SIG-M5 treated with dmso at 0.1 percent for 504 hours (cell line): ENCODE measurements at regions not wholly inside any gene's neighbourhood (a gene's known extent, or its start where the extent isn't known, plus 50 kb on each side); places are given as distances from the start of the nearest gene placed in this dataset.
"Not testable (repeated sequence)": the region's sequence is repeated elsewhere in the genome, so short reads cannot be mapped to it uniquely, and the experiment has no call there.

ENCODE experiments used
- DNase-seq: peaks from one replicate; lab custom pipeline; 2025; ENCODE audit not compliant: unreplicated experiment; lab: John Stamatoyannopoulos, UW

- DNase-seq = no peak
These were observed 88.2 kb downstream of the KLHL28 start for GRCh38 chr14:44873536-44873935.

DNA sequence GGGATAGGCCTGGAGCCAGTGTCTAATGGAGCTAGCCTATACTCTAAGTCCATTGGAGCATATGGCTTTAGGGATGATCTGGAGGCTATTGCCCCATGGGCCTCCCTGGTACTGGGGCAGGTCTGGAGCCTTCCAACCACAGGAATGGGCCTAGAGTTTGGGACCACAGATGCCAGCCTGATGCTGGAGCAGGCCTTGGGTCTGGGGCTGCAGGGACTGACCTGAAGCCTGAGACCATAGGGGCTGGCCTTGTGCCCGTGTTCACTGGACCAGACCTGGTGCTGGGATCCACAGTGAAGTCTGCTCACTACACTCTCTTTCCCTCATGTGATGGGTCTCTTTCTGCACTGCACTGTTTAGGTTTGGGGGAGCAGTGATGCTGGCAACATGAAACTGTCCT lies 95.0 kb downstream of the KLHL28 start:
- no peak for DNase-seq

GRCh38 chr14:44866322-44866721 lies 95.4 kb downstream of the KLHL28 start:
- DNase-seq = no peak

- no peak for DNase-seq
These were observed 98.5 kb downstream of the KLHL28 start for GRCh38 chr14:44863271-44863670.

DNA sequence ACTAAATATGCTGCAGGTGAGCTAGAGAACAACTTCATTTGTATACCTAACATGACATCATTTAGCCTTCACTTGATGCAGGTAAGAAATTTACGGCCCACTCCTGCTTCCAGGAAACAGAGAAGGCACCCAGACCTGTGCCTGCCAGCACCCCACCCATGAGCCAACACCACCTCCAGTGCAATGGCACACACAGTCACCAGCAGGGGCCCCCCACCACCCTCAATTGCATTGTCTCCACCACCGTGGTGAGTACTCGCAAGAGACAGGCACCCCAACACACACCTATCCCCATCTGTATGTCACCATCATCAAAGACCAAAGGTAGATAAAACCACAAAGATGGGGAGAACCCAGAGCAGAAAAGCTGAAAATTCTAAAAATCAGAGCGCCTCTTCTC lies 107.6 kb downstream of the KLHL28 start:
- no peak for DNase-seq

DNA sequence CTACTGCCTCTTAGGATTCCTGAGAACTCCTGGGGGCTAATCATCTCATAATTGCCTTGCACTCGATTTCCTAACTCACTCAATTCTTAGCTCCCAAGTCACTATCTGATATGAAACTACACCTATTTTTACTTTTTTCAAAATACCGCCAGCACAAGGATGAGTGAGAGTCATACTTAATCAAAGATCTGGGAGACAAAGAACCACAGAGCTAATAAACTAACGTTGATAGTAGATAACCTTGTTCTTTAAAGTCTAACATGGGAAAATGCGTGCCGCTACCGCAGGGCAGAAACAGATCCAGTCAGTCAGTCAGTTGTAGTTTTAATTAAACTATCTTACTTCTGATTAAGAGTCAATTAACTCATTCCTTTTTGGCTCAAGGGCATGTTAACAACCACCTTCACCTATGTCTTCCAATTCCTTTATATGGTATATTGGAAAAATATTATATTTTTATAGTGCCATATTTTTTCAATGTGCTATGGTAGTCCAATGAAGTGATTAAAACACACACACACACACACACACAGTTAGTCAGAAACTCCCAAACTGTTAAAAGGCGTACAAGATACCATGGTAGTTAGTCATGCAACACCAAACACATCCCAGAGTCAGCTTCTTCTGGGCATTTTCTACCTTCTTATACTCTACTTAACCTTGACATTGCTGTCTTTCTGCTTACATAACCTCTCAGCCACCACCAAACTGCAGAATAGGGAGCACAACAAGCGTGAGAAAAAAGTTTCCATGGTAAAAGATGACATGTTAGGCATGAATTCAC lies 114.0 kb downstream of the KLHL28 start:
- no peak for DNase-seq

DNA sequence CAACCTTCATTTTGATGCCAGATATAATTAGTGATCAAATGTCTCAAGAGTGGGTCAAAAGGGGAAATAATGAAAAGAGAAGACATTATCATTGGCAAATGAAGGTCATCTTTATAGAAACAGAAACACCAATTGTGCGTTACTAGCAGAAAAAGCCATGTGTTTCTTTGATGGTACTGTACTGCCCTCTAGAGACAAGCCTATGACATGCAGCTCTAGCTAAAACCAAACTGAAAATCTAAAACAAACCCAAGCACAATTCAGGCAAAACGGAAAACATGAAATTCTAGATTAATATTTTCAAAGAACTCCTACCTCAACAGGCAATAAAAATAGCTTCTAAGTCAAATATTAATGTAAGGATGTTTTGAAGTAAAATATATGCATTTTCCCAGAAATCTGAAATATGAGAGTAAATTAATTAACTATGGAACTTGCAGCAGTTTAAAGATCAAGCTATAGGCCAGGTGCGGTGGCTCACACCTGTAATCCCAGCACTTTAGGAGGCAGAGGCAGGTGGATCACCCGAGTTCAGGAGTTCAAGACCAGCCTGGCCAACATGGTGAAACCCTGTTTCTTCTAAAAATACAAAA lies 115.4 kb downstream of the KLHL28 start:
- DNase-seq = peak; percentile 59

GRCh38 chr14:44835928-44836327 lies 125.8 kb downstream of the KLHL28 start:
- not testable (repeated sequence) for DNase-seq

DNA sequence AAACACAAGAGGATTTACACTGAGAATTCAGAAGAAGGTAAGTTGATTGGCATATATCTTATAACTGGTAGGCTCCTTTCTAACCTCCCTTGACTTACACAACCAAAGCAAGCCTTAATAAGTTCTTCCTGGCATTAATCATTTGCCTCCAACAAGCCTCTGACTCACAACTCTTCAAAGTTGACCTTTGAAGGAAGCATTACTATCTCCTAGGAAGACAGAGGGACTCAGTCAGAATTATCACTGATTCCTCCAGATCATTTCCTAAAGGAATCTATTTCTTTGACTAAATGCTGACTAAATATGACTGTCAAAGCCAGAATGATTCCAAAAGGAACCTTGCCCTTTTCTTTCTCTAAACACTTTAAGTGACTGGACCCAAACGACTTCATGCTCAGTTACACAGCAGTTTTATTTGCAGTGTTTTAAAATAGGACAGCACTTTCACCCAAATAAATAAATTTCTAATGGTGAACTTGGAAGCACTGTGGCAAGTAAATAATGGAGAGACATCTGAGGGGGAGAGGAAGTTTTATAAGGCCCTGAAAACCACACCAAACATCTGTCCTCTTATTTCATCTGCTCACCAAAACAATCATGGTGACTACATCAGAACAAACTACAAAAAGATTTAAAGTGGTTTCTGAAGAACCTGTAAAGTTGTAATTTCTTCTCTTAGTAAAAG lies 128.2 kb downstream of the KLHL28 start:
- no peak for DNase-seq

GRCh38 chr14:44830371-44830770 lies 131.4 kb downstream of the KLHL28 start:
- DNase-seq = no peak

- DNase-seq = no peak
These were observed 132.7 kb downstream of the KLHL28 start for GRCh38 chr14:44829021-44829420.

- DNase-seq = no peak
These were observed 133.7 kb downstream of the KLHL28 start for GRCh38 chr14:44828023-44828422.

- no peak for DNase-seq
These were observed 141.3 kb downstream of the KLHL28 start for GRCh38 chr14:44820230-44820964.

- no peak for DNase-seq
These were observed 147.6 kb downstream of the KLHL28 start for GRCh38 chr14:44814196-44814595.

DNA sequence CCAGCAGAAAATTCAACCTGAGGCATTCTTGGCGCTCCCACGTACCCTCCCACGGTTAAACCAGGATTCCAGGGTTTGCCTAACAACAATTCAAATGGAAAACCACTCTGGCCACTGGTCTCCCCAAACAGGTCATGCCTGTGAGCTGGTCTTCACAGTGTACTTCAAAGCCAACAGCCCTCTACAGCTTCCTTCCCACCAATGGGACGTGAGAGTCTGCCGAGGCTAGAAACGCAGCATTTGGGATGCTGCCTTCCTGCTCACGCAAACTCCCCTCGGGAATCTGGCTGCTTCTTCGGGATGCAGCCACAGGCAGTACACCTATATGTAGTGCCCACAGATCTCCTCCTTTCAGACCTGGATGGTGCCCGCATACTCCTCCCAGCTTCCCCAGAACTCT lies 149.1 kb downstream of the KLHL28 start:
- no peak for DNase-seq

DNA sequence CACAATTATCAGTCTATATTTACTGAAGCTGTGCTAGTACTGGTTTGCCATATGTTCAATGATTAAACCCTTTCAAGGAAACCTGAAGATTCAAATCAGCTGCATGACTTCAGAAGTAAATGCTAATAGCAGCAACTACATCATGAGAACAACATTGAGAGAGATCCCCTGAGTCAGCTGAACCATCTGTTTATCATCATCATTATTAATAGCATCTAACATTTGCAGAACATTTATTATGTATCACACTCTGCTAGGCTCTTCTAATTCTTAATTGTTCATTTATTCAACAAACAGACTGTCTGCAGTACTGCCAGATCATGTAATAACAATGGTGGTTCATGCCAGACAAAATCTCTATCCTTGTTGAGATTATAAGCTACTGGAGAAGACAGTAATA lies 157.4 kb downstream of the KLHL28 start:
- no peak for DNase-seq

DNA sequence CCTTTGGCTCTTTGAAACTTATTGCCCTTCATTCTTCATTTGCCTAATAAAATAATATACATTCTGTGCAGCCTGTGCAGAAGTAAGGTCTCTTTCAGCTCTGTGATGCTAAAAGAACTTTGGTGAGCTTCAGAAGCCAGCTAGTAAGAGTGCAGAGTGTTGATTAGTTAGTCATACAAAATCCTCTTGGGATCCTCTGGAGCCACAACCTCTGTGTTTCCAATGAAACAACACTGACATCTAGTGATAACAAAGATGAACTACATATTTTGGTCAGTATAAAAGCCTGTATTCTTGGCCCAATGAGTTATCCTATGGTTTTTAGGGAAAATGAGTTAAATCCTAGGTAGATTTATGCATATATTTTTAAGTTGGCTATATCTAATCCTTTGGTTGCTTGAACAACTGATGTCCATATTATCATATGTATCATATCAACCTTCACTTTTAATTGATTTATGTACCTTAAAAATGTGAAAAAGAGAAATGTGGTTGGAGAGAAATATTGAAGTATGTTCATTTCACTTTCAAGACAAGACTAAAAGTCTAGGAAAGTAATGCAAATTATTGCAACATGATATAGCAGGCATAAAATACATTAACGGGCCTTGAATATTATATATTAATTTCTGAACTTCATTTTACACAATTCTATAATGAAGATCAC lies 158.4 kb downstream of the KLHL28 start:
- DNase-seq = peak; percentile 50

GRCh38 chr14:44798386-44799242 lies 163.1 kb downstream of the KLHL28 start:
- DNase-seq = no peak

- DNase-seq = no peak
These were observed 166.0 kb downstream of the KLHL28 start for GRCh38 chr14:44795725-44796124.

- no peak for DNase-seq
These were observed 170.0 kb downstream of the KLHL28 start for GRCh38 chr14:44791730-44792129.
